ENCODE measurements at regions not wholly inside any gene's neighbourhood (a gene's known extent, or its start where the extent isn't known, plus 50 kb on each side); places are given as distances from the start of the nearest gene placed in this dataset.
"Not testable (repeated sequence)": the region's sequence is repeated elsewhere in the genome, so short reads cannot be mapped to it uniquely, and the experiment has no call there.

GRCh38 chr10:34058845-34059614 lies 724.6 kb upstream of the NRP1 start:
- DNase-seq (ENCODE audit: low read depth in 3 of 3), result no peak

DNA sequence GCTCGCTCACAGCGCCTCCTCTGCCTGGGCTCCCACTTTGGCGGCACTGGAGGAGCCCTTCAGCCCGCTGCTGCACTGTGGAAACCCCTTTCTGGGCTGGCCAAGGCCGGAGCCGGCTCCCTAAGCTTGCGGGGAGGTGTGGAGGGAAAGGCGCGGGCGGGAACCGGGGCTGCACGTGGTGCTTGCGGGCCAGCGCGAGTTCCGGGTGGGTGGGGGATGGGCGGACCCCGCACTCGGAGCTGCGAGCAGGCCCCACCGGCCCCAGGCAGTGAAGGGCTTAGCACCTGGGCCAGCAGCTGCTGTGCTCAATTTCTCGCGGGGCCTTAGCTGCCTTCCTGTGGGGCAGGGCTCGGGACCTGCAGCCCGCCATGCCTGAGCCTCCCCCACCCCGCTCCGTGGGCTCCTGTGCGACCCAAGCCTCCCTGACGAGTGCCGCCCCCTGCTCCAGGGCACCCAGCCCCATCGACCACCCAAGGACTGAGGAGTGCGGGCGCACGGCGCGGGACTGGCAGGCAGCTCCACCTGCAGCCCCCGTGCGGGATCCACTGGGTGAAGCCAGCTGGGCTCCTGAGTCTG lies 721.0 kb upstream of the NRP1 start:
- DNase-seq (ENCODE audit: low read depth in 3 of 3), result not testable (repeated sequence)

- peak in 2 of 3 experiments; percentile 5 to 20 for DNase-seq (ENCODE audit: low read depth in 3 of 3)
Measured at GRCh38 chr10:34049887-34050286, 715.4 kb upstream of the NRP1 start.

DNA sequence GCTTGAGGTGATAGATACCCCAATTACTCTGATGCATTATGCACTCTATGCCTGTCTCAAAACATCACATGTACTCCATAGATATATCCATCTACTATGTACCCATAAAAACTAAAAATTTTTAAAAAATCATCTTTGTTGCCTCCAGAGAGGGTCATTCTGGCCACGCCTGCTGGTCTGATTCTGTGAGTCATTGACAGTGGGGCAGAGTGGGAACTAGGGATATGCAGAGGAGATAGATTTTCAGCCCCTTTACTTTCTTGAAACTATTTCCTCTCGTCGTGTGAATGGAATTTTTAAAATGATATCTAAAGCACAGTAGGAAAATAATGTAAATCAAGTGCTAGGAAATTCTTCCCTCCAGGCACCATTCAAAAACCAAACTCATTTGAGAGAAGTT lies 715.0 kb upstream of the NRP1 start:
- DNase-seq (ENCODE audit: low read depth in 3 of 3), result no peak

GRCh38 chr10:34047389-34047788 lies 712.9 kb upstream of the NRP1 start:
- DNase-seq (ENCODE audit: low read depth in 3 of 3), result no peak

- DNase-seq (ENCODE audit: low read depth in 3 of 3), result no peak
Measured at GRCh38 chr10:34046506-34047034, 712.1 kb upstream of the NRP1 start.

- no peak for DNase-seq (ENCODE audit: low read depth in 3 of 3)
Measured at GRCh38 chr10:34045571-34046190, 711.2 kb upstream of the NRP1 start.

GRCh38 chr10:34041871-34042270 lies 707.4 kb upstream of the NRP1 start:
- DNase-seq (ENCODE audit: low read depth in 3 of 3), result no peak

- DNase-seq (ENCODE audit: low read depth in 3 of 3), result no peak
Measured at GRCh38 chr10:34037499-34037898, 703.0 kb upstream of the NRP1 start.

- not testable (repeated sequence) for DNase-seq (ENCODE audit: low read depth in 3 of 3)
Measured at GRCh38 chr10:34035241-34035790, 700.8 kb upstream of the NRP1 start.

GRCh38 chr10:34033078-34033477 lies 698.6 kb upstream of the NRP1 start:
- no peak for DNase-seq (ENCODE audit: low read depth in 3 of 3)

DNA sequence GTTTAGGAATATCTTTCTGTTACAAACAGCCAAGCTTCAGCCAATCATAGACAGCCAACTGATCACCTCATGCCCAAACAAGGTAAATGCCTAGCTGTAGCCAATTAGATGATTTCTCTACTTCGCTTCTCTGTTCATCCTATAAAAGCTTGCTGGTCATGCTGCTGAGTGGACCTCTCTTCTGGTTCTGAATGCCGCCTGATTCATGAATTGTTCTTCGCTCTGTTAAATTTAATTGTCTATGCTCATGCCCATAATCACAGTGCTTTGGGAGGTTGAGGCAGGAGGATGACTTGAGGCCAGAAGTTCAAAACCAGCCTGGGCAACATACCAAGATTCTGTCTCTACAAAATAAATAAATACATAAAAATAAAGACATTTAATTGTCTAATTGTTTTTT lies 698.1 kb upstream of the NRP1 start:
- DNase-seq (ENCODE audit: low read depth in 3 of 3), result no peak

DNA sequence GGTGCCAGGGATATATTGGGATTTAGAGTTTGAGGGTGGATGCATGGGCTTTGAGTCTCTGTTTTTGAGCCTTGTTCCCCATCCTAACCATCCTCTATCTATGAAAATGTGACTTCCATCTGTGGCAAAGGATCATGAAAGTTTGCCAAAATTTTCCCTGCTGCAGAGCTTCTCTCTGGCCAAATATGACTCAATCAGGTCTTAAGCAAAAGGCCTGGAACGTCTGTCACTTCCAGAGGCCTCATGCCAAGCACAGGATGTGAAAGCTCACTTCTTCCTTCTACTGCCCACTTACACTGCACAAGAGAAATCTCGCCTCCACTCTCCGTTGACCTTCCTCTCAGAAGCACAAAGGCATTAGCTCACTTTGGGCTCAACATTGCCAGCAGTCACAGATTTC lies 696.9 kb upstream of the NRP1 start:
- DNase-seq (ENCODE audit: low read depth in 3 of 3), result no peak

DNA sequence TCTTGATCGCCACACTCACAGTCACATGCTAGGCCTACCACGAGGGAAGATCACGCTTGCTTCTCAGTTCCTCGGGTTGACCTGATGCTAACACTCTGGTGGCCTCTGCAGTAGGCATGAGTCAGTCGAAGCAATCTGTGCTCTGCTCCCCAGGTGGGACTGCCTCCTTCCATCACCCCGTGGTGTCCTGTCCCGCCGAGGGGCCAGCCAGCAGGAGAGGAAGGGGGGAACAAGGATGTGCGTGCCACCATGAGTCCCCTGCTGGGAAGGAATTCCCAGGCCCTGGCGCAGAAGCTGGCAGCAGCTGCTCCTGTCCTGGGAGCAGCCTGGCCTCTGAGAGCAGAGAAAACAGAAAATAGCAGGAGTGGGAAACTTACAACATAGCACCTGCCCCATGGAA lies 695.0 kb upstream of the NRP1 start:
- DNase-seq (ENCODE audit: low read depth in 3 of 3), result no peak

DNA sequence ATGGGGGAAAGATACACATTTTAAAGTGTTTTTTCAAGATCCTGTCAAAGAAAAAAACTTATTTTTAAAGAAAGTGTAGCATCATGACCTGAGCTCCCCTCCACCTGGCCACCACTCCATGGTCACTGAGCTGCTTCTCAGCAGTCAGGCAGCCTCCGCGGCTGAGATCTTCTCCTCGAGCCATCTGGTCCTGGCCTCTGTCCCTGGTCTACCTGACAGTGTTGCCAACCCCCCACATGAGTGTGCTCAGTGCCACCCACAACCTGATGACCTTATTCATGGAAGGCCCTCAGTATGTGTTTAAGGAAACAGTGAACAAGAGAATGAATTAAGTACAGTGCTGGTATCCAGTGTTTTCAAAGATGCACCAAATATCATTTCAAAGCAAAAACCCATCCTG lies 694.5 kb upstream of the NRP1 start:
- DNase-seq (ENCODE audit: low read depth in 3 of 3), result no peak

DNA sequence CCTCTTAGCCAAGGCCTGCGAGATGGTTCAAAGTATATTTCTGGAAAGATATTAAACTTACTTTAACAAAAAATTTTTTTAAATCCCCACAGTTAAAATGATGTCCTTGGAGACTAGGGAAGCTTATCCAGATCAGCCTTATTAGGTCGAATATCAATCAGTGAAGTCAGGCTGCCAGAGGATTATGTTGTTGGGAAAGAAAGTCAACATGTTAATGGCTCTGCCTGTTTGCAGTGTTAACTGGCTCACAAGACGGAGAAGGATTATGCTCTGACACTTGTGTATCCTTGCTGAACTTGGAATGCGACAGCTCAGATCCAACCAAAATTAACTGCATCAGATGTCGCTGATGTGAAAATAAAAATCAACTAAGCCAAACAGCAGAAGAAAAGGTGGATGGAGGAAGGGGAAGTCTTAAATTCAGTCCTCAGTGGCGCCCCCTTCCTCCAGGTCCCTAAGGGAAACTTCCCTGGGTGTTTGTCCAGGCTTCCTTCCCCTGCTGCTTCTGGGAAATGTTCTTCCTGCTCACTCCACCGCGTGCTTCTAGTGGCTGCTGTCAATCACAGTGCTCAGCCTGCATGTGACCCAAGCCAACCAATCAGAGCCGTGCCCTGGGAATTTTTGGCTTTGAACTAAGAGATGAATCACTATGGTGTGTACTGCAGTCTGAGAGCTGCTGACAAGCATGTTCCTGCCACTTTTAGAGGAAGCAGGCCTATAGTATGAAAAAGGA lies 690.4 kb upstream of the NRP1 start:
- DNase-seq (ENCODE audit: low read depth in 3 of 3), result peak in 1 of 3 experiments; percentile 1

- no peak for DNase-seq (ENCODE audit: low read depth in 3 of 3)
Measured at GRCh38 chr10:34024282-34024681, 689.8 kb upstream of the NRP1 start.

DNA sequence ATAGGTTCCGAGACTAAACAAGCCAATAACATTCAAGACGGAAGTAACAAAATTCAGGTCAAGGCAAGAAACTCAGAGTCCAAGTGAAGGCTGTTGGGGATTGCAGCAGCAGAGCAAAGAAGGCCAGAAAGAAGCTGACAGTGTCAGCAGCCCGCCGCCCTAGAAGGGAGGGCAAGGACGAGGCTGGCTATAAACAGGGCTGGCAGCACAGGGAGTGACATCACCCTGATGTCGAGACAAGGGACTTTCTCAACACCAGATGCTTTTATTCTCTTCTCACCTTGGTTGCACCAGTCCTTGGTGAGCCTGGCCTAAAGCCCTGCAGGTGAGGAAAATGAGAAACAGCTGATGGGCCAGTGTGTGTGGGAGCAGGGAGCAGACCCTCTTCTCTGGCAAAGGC lies 687.7 kb upstream of the NRP1 start:
- no peak for DNase-seq (ENCODE audit: low read depth in 3 of 3)

DNA sequence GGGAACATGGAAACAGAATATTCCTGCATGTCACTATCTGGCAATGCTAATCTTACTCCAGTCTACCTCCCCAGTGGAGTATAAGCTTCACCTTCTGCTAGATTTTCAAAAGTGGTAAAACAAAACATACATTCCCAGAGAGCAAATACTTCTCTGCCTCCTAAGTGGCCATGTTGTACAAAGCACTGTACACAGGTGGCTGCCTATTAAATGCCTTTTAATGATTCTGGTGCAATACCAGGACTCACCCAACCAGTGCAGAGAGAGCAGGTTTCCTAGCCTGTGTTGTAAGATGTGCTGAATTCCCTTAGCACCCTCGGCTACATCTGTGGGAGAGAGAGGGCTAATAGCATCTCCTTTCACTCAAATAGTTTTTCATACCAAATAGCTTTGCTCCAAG lies 684.3 kb upstream of the NRP1 start:
- no peak for DNase-seq (ENCODE audit: low read depth in 3 of 3)

GRCh38 chr10:34018129-34018528 lies 683.7 kb upstream of the NRP1 start:
- DNase-seq (ENCODE audit: low read depth in 3 of 3), result no peak

- no peak for DNase-seq (ENCODE audit: low read depth in 3 of 3)
Measured at GRCh38 chr10:34017281-34017680, 682.8 kb upstream of the NRP1 start.

DNA sequence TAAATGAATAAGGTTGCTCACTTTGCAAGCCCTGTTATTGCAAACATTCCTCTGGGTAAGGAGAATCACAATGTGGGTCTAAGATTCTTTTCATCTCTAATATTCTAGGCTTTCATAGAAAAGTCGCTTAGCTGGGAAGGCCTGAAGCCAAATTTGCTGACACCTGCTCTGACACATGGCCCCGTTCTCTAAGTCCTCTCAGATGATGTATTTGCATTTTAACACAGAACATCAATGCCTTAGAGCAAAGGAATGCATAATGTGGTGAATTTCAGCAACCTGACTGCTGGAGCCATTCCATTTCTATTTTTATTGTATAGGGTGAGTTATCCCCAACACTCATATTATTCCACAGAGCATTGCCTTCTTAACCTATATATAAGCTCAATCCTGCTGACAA lies 682.1 kb upstream of the NRP1 start:
- DNase-seq (ENCODE audit: low read depth in 3 of 3), result no peak
